HEK293 (cell line): ENCODE measurements at regions not wholly inside any gene's neighbourhood (a gene's known extent, or its start where the extent isn't known, plus 50 kb on each side); places are given as distances from the start of the nearest gene placed in this dataset.

Experiments used
- CTCF ChIA-PET: fragments of 350-600 bp; formaldehyde crosslinking; extraction: SDS; loops from one replicate; lab custom pipeline; 2021; ENCODE audit warnings: antibody characterized with exemption; lab: Yijun Ruan, JAX
- POLR2A ChIA-PET: fragments of 300-600 bp; formaldehyde crosslinking; extraction: SDS; loops from one replicate; lab custom pipeline; 2020; ENCODE audit warnings: antibody characterized with exemption, inconsistent platforms; lab: Yijun Ruan, JAX
- H3K27ac ChIP-seq: fragments of 200-500 bp; sonication (Bioruptor generic); 2 replicates; pipeline ENCODE4 v1.5.1; 2014; ENCODE audit warnings: low read depth, low read length, control low read depth, inconsistent platforms; ENCODE audit errors: extremely low read depth
- H3K36me3 ChIP-seq, 2 experiments: fragments of 200-500 bp in 1 of 2; sonication (Bioruptor generic) in 1 of 2; 1 replicate in 1 of 2; 2 replicates in 1 of 2; pipeline ENCODE4 v1.5.1; 2014 to 2017; ENCODE audit warnings: inconsistent platforms in 2 of 2, low read length in 2 of 2; ENCODE audit not compliant: control insufficient read depth in 2 of 2, insufficient read depth in 1 of 2
- H3K4me1 ChIP-seq: fragments of 200-500 bp; sonication (Bioruptor generic); 2 replicates; pipeline ENCODE4 v1.5.1; 2014; ENCODE audit warnings: mild to moderate bottlenecking, low read length, inconsistent platforms; ENCODE audit not compliant: control insufficient read depth, insufficient read depth
- H3K4me3 ChIP-seq: 2 replicates; pipeline ENCODE4 v1.5.1; 2011; ENCODE audit warnings: low read depth, mild to moderate bottlenecking, control low read depth, low read length, moderate library complexity
- H3K9me3 ChIP-seq: fragments of 200-500 bp; sonication (Bioruptor generic); 2 replicates; pipeline ENCODE4 v1.5.1; 2014; ENCODE audit warnings: low read depth, low read length, inconsistent platforms; ENCODE audit not compliant: control insufficient read depth, insufficient read depth
- EGR2 ChIP-seq: fragments of 450-650 bp; formaldehyde crosslinking; IDR thresholded peaks from 2 replicates; pipeline ENCODE4 v1.5.1; 2016; ENCODE audit warnings: low read depth, missing biosample characterization, missing genetic modification characterization
- MEIS1 ChIP-seq: sonication (generic); formaldehyde crosslinking; IDR thresholded peaks from 2 replicates; pipeline ENCODE4 v1.8.1; 2022; ENCODE audit warnings: missing genetic modification reagents, mild to moderate bottlenecking, borderline replicate concordance
- ZBTB1 ChIP-seq: fragments of 450-650 bp; formaldehyde crosslinking; IDR thresholded peaks from 2 replicates; pipeline ENCODE4 v1.5.1; 2016; ENCODE audit warnings: missing biosample characterization, missing genetic modification characterization
- ZFP37 ChIP-seq: fragments of 450-650 bp; formaldehyde crosslinking; IDR thresholded peaks from 2 replicates; pipeline ENCODE4 v1.5.1; 2016; ENCODE audit warnings: missing biosample characterization, missing genetic modification characterization
- ZNF114 ChIP-seq: fragments of 450-650 bp; formaldehyde crosslinking; IDR thresholded peaks from 2 replicates; pipeline ENCODE4 v1.5.0; 2017; ENCODE audit warnings: missing biosample characterization, missing genetic modification characterization
- ZNF174 ChIP-seq: fragments of 450-650 bp; formaldehyde crosslinking; IDR thresholded peaks from 2 replicates; pipeline ENCODE4 v1.5.0; 2017; ENCODE audit warnings: missing biosample characterization, mild to moderate bottlenecking, missing genetic modification characterization
- ZNF175 ChIP-seq: fragments of 450-650 bp; formaldehyde crosslinking; IDR thresholded peaks from 2 replicates; pipeline ENCODE4 v1.5.1; 2016; ENCODE audit warnings: missing biosample characterization, missing genetic modification characterization
- ZNF211 ChIP-seq: fragments of 450-650 bp; formaldehyde crosslinking; IDR thresholded peaks from 2 replicates; pipeline ENCODE4 v1.5.1; 2016; ENCODE audit warnings: low read depth, missing biosample characterization, missing genetic modification characterization
- ZNF248 ChIP-seq: fragments of 450-650 bp; formaldehyde crosslinking; IDR thresholded peaks from 2 replicates; pipeline ENCODE4 v1.5.1; 2017; ENCODE audit warnings: missing biosample characterization, missing genetic modification characterization
- ZNF324 ChIP-seq: fragments of 450-650 bp; formaldehyde crosslinking; IDR thresholded peaks from 2 replicates; pipeline ENCODE4 v1.5.1; 2016; ENCODE audit warnings: missing biosample characterization, missing genetic modification characterization
- ZNF350 ChIP-seq: fragments of 450-650 bp; formaldehyde crosslinking; IDR thresholded peaks from 2 replicates; pipeline ENCODE4 v1.5.0; 2017; ENCODE audit warnings: missing biosample characterization, mild to moderate bottlenecking, missing genetic modification characterization
- ZNF426 ChIP-seq: fragments of 450-650 bp; formaldehyde crosslinking; IDR thresholded peaks from 2 replicates; pipeline ENCODE4 v1.5.1; 2017; ENCODE audit warnings: missing biosample characterization, missing genetic modification characterization, mild to moderate bottlenecking, inconsistent platforms, moderate library complexity
- ZNF555 ChIP-seq: fragments of 450-650 bp; formaldehyde crosslinking; conservative IDR thresholded peaks from 2 replicates; pipeline ENCODE4 v1.5.1; 2017; ENCODE audit warnings: missing biosample characterization, mild to moderate bottlenecking, missing genetic modification characterization, inconsistent platforms
- ZNF600 ChIP-seq: fragments of 450-650 bp; formaldehyde crosslinking; IDR thresholded peaks from 2 replicates; pipeline ENCODE4 v1.5.1; 2016; ENCODE audit warnings: missing biosample characterization, missing genetic modification characterization
- ZNF629 ChIP-seq: fragments of 450-650 bp; formaldehyde crosslinking; IDR thresholded peaks from 2 replicates; pipeline ENCODE4 v1.5.1; 2017; ENCODE audit warnings: missing biosample characterization, missing genetic modification characterization
- ZNF658 ChIP-seq: fragments of 450-650 bp; formaldehyde crosslinking; IDR thresholded peaks from 2 replicates; pipeline ENCODE4; 2016; ENCODE audit warnings: missing biosample characterization, missing genetic modification characterization
- ZNF76 ChIP-seq: fragments of 450-650 bp; formaldehyde crosslinking; IDR thresholded peaks from 2 replicates; pipeline ENCODE4; 2016; ENCODE audit warnings: low read depth, missing biosample characterization, missing genetic modification characterization, borderline replicate concordance
- ZNF768 ChIP-seq: fragments of 450-650 bp; formaldehyde crosslinking; IDR thresholded peaks from 2 replicates; pipeline ENCODE4 v1.5.1; 2018; ENCODE audit warnings: missing biosample characterization, mild to moderate bottlenecking, missing genetic modification characterization
- ZNF776 ChIP-seq: fragments of 450-650 bp; formaldehyde crosslinking; IDR thresholded peaks from 2 replicates; pipeline ENCODE4 v1.5.0; 2017; ENCODE audit warnings: missing biosample characterization, missing genetic modification characterization, borderline replicate concordance
- ZSCAN16 ChIP-seq: fragments of 450-650 bp; formaldehyde crosslinking; IDR thresholded peaks from 2 replicates; pipeline ENCODE4 v1.5.1; 2016; ENCODE audit warnings: missing biosample characterization, missing genetic modification characterization
- ZXDB ChIP-seq: fragments of 450-650 bp; formaldehyde crosslinking; IDR thresholded peaks from 2 replicates; pipeline ENCODE4 v1.5.1; 2016; ENCODE audit warnings: missing biosample characterization, missing genetic modification characterization
- TF ChIP-seq, protein P1 (sequence below): fragments of 450-650 bp; formaldehyde crosslinking; IDR thresholded peaks from 2 replicates; pipeline ENCODE4 v1.5.1; 2016; ENCODE audit warnings: missing biosample characterization, missing genetic modification characterization
- TF ChIP-seq, protein P2 (sequence below): fragments of 450-650 bp; formaldehyde crosslinking; IDR thresholded peaks from 2 replicates; pipeline ENCODE4 v1.5.1; 2017; ENCODE audit warnings: missing biosample characterization, missing genetic modification characterization
- TF ChIP-seq, protein P3 (sequence below): fragments of 450-650 bp; formaldehyde crosslinking; IDR thresholded peaks from 2 replicates; pipeline ENCODE4 v1.5.1; 2016; ENCODE audit warnings: missing biosample characterization, missing genetic modification characterization, low read depth
- TF ChIP-seq, protein P4 (sequence below): fragments of 450-650 bp; formaldehyde crosslinking; IDR thresholded peaks from 2 replicates; pipeline ENCODE4 v1.5.1; 2016; ENCODE audit warnings: missing biosample characterization, missing genetic modification characterization
- TF ChIP-seq, protein P5 (sequence below): IDR thresholded peaks from 2 replicates; pipeline ENCODE4 v1.6.1; 2011; ENCODE audit warnings: mild to moderate bottlenecking, low read depth, low read length, borderline replicate concordance

DNA sequence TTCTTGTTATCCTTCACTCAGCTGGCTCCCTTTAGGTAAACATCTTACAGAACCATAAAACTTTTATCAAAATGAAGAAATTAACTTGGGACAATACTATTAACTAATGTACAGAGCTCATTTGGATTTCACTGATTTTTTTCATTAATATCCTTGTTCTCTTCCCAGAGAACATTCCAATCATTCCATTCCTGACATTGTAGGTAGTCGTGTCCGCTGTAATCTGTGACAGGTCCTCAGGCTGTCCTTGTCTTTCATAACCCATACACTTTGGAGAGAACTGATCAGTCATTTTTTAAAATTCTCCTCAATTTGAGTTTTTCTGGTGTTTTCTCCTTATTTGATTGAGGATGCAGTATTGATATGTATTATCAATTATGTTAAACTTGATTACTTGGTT lies 916.8 kb downstream of the GALC start:
- Histone ChIP-seq H3K27ac (no peak overlapping the region), H3K4me1 (no peaks in the 10 kb centered on the region), H3K9me3 (no peaks in the 10 kb centered on the region), H3K36me3 (no peaks in the 10 kb centered on the region), H3K4me3 (no peak overlapping the region)
- POLR2A ChIA-PET, result no interaction called here
- TF ChIP-seq ZNF768 (no peak), ZNF776 (tag by site-specific recombination) (no peak), ZNF350 (tag by site-specific recombination) (no peak), ZNF248 (tag by site-specific recombination) (no peak), ZNF114 (tag by site-specific recombination) (no peak), ZNF324 (tag by site-specific recombination) (no peak), ZNF658 (tag by site-specific recombination) (no peak), ZNF629 (tag by site-specific recombination) (no peak)
- TF ChIP-seq, protein P1, sequence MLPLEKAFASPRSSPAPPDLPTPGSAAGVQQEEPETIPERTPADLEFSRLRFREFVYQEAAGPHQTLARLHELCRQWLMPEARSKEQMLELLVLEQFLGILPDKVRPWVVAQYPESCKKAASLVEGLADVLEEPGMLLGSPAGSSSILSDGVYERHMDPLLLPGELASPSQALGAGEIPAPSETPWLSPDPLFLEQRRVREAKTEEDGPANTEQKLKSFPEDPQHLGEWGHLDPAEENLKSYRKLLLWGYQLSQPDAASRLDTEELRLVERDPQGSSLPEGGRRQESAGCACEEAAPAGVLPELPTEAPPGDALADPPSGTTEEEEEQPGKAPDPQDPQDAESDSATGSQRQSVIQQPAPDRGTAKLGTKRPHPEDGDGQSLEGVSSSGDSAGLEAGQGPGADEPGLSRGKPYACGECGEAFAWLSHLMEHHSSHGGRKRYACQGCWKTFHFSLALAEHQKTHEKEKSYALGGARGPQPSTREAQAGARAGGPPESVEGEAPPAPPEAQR (tag by site-specific recombination), result no peak
- TF ChIP-seq, protein P2, sequence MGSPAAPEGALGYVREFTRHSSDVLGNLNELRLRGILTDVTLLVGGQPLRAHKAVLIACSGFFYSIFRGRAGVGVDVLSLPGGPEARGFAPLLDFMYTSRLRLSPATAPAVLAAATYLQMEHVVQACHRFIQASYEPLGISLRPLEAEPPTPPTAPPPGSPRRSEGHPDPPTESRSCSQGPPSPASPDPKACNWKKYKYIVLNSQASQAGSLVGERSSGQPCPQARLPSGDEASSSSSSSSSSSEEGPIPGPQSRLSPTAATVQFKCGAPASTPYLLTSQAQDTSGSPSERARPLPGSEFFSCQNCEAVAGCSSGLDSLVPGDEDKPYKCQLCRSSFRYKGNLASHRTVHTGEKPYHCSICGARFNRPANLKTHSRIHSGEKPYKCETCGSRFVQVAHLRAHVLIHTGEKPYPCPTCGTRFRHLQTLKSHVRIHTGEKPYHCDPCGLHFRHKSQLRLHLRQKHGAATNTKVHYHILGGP (tag by site-specific recombination), result no peak
- TF ChIP-seq, protein P3, sequence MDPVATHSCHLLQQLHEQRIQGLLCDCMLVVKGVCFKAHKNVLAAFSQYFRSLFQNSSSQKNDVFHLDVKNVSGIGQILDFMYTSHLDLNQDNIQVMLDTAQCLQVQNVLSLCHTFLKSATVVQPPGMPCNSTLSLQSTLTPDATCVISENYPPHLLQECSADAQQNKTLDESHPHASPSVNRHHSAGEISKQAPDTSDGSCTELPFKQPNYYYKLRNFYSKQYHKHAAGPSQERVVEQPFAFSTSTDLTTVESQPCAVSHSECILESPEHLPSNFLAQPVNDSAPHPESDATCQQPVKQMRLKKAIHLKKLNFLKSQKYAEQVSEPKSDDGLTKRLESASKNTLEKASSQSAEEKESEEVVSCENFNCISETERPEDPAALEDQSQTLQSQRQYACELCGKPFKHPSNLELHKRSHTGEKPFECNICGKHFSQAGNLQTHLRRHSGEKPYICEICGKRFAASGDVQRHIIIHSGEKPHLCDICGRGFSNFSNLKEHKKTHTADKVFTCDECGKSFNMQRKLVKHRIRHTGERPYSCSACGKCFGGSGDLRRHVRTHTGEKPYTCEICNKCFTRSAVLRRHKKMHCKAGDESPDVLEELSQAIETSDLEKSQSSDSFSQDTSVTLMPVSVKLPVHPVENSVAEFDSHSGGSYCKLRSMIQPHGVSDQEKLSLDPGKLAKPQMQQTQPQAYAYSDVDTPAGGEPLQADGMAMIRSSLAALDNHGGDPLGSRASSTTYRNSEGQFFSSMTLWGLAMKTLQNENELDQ (tag by site-specific recombination), result no peak
- TF ChIP-seq, protein P4, sequence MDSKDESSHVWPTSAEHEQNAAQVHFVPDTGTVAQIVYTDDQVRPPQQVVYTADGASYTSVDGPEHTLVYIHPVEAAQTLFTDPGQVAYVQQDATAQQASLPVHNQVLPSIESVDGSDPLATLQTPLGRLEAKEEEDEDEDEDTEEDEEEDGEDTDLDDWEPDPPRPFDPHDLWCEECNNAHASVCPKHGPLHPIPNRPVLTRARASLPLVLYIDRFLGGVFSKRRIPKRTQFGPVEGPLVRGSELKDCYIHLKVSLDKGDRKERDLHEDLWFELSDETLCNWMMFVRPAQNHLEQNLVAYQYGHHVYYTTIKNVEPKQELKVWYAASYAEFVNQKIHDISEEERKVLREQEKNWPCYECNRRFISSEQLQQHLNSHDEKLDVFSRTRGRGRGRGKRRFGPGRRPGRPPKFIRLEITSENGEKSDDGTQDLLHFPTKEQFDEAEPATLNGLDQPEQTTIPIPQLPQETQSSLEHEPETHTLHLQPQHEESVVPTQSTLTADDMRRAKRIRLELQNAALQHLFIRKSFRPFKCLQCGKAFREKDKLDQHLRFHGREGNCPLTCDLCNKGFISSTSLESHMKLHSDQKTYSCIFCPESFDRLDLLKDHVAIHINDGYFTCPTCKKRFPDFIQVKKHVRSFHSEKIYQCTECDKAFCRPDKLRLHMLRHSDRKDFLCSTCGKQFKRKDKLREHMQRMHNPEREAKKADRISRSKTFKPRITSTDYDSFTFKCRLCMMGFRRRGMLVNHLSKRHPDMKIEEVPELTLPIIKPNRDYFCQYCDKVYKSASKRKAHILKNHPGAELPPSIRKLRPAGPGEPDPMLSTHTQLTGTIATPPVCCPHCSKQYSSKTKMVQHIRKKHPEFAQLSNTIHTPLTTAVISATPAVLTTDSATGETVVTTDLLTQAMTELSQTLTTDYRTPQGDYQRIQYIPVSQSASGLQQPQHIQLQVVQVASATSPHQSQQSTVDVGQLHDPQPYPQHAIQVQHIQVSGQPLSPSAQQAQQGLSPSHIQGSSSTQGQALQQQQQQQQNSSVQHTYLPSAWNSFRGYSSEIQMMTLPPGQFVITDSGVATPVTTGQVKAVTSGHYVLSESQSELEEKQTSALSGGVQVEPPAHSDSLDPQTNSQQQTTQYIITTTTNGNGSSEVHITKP (tag by site-specific recombination), result no peak
- CTCF ChIA-PET, result no interaction called here

DNA sequence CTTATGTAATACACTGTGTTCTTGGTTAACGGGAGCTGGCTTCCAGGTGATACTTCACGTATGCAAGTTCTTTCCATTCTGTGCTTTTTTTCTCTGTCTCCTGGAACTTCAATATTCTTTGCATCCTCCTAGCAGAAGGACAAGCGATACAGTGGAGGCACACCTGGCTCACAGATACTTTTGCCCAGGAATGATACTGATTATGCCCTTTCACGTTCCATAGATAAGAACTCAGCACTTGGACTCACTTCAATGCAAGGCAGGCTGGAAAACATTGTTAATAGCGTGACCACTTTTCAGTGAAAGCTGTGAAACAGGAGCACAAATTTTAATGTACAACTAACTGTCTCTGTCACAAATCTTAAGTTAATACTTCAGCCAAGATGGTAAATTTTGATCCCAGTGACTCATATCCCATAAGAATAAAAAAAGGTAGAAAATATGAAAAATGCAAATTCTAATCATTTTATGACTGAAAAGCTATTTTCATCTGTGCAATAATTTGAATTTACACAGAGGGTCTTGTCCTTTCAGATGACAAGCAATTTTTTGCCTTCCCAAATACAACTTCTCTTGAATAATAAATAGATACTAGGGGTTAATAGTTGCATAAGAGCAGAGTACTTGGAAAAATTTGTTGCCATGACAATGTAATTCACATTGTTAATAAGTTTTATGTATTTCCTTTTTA lies 919.0 kb downstream of the GALC start:
- H3K4me1 ChIP-seq, result no peaks in the 10 kb centered on the region
- H3K9me3 ChIP-seq, result no peaks in the 10 kb centered on the region
- ChIA-PET POLR2A (no interaction called here), CTCF (no interaction called here)
- H3K36me3 ChIP-seq, result no peaks in the 10 kb centered on the region
- H3K27ac ChIP-seq, result no peak overlapping the region
- no peak overlapping the region for H3K4me3 ChIP-seq
- TF ChIP-seq ZNF426 (tag by site-specific recombination) (no peak), ZBTB1 (tag by site-specific recombination) (no peak), ZFP37 (no peak), ZNF555 (tag by site-specific recombination) (no peak), ZXDB (tag by site-specific recombination) (no peak), ZNF629 (tag by site-specific recombination) (no peak), ZNF174 (tag by site-specific recombination) (no peak), MEIS1 (CRISPR knock-in tag) (no peak), EGR2 (no peak), ZNF211 (tag by site-specific recombination) (no peak), ZNF76 (tag by site-specific recombination) (no peak), ZNF175 (tag by site-specific recombination) (no peak), ZNF600 (tag by site-specific recombination) (no peak), ZSCAN16 (tag by site-specific recombination) (no peak), ZNF768 (no peak)
- TF ChIP-seq, protein P5, sequence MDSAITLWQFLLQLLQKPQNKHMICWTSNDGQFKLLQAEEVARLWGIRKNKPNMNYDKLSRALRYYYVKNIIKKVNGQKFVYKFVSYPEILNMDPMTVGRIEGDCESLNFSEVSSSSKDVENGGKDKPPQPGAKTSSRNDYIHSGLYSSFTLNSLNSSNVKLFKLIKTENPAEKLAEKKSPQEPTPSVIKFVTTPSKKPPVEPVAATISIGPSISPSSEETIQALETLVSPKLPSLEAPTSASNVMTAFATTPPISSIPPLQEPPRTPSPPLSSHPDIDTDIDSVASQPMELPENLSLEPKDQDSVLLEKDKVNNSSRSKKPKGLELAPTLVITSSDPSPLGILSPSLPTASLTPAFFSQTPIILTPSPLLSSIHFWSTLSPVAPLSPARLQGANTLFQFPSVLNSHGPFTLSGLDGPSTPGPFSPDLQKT, result no peak
